Kidney epithelial cell (primary cell): ENCODE measurements at regions not wholly inside any gene's neighbourhood (a gene's known extent, or its start where the extent isn't known, plus 50 kb on each side); places are given as distances from the start of the nearest gene placed in this dataset.

Experiments
- DNase-seq: peaks from one replicate; pipeline ENCODE4 v3.0.0-alpha.2; 2010; ENCODE audit warnings: low read depth
- H3K27me3 ChIP-seq: 2 replicates; pipeline ENCODE4 v1.6.0; 2011; ENCODE audit warnings: low read length; ENCODE audit not compliant: control insufficient read depth, insufficient read depth
- H3K36me3 ChIP-seq: 2 replicates; pipeline ENCODE4 v1.5.1; 2011; ENCODE audit warnings: low read length; ENCODE audit not compliant: control insufficient read depth, insufficient read depth
- H3K4me3 ChIP-seq: 2 replicates; pipeline ENCODE4 v1.5.1; 2011; ENCODE audit warnings: low read depth, mild to moderate bottlenecking, control low read depth, low read length
- CTCF ChIP-seq: IDR thresholded peaks from 2 replicates; pipeline ENCODE4 v1.5.1; 2011; ENCODE audit warnings: mild to moderate bottlenecking, moderate library complexity, low read length, control low read depth, inconsistent platforms; ENCODE audit not compliant: insufficient read depth, poor library complexity, severe bottlenecking

- no peak for DNase-seq
- Histone ChIP-seq H3K36me3 (no peaks in the 10 kb centered on the region), H3K4me3 (no peak overlapping the region), H3K27me3 (no peaks in the 10 kb centered on the region)
- no peak for TF ChIP-seq CTCF
Observed at GRCh38 chr6:165920896-165921671, 246.6 kb downstream of the TBXT start.

GRCh38 chr6:165917576-165917975 is 250.1 kb downstream of the TBXT start:
- no peak for DNase-seq
- no peak for TF ChIP-seq CTCF
- H3K36me3 ChIP-seq: no peaks in the 10 kb centered on the region
- no peaks in the 10 kb centered on the region for H3K27me3 ChIP-seq
- H3K4me3 ChIP-seq: no peak overlapping the region

GRCh38 chr6:165915022-165915770 is 252.2 kb upstream of the PDE10A start:
- TF ChIP-seq CTCF: no peak
- Histone ChIP-seq H3K4me3 (no peak overlapping the region), H3K36me3 (no peaks in the 10 kb centered on the region), H3K27me3 (no peaks in the 10 kb centered on the region)
- no peak for DNase-seq

- Histone ChIP-seq H3K36me3 (no peaks in the 10 kb centered on the region), H3K4me3 (no peak overlapping the region), H3K27me3 (no peaks in the 10 kb centered on the region)
- TF ChIP-seq CTCF: no peak
- no peak for DNase-seq
Observed at GRCh38 chr6:165913676-165914570, 250.9 kb upstream of the PDE10A start.

GRCh38 chr6:165910184-165910966 is 247.3 kb upstream of the PDE10A start:
- no peak for DNase-seq
- H3K36me3 ChIP-seq: no peaks in the 10 kb centered on the region
- TF ChIP-seq CTCF: no peak

More at GRCh38 chr6:165910184-165910966, 247.3 kb upstream of the PDE10A start:
- no peak overlapping the region for H3K4me3 ChIP-seq
- H3K27me3 ChIP-seq: no peaks in the 10 kb centered on the region
